WTC11 (cell line): ENCODE measurements at regions not wholly inside any gene's neighbourhood (a gene's known extent, or its start where the extent isn't known, plus 50 kb on each side); places are given as distances from the start of the nearest gene placed in this dataset.

Experiments used
- ATAC-seq: fragments of 200-7000 bp; cut with Tn5 transposase; 2 replicates; pipeline ENCODE4 v1.10.0; 2021; ENCODE audit warnings: mild to moderate bottlenecking, moderate library complexity
- CTCF ChIA-PET: fragments of 300-600 bp; sonication (Branson Sonifier 250); formaldehyde crosslinking; loops from one replicate; lab custom pipeline; 2021; ENCODE audit warnings: antibody characterized with exemption; lab: Charles Lee
- POLR2A ChIA-PET: fragments of 350-600 bp; sonication (Branson Sonifier 250); formaldehyde crosslinking; loops from one replicate; lab custom pipeline; 2021; ENCODE audit warnings: antibody characterized with exemption; lab: Charles Lee
- DNase-seq: peaks from one replicate; pipeline ENCODE4 v3.0.0; 2021; ENCODE audit warnings: low spot score
- H3K27ac Mint-ChIP-seq: 2 replicates; pipeline ENCODE4 v1.8.0; 2021; ENCODE audit warnings: mixed read lengths
- H3K27me3 Mint-ChIP-seq: 2 replicates; pipeline ENCODE4 v1.8.0; 2021; ENCODE audit warnings: low read depth, mild to moderate bottlenecking, moderate library complexity, mixed read lengths
- H3K36me3 Mint-ChIP-seq: 2 replicates; pipeline ENCODE4 v1.8.0; 2021; ENCODE audit warnings: mixed read lengths
- H3K4me1 Mint-ChIP-seq: 2 replicates; pipeline ENCODE4 v1.8.0; 2022; ENCODE audit warnings: mixed read lengths
- H3K4me3 Mint-ChIP-seq: 2 replicates; pipeline ENCODE4 v1.8.0; 2021; ENCODE audit warnings: mild to moderate bottlenecking, moderate library complexity, mixed read lengths
- H3K9me3 Mint-ChIP-seq: 2 replicates; pipeline ENCODE4 v1.8.0; 2021; ENCODE audit warnings: mixed read lengths
- AFF4 ChIP-seq: sonication (generic); formaldehyde crosslinking; IDR thresholded peaks from 2 replicates; pipeline ENCODE4 v1.8.1; 2023; ENCODE audit warnings: mild to moderate bottlenecking, missing genetic modification reagents, borderline replicate concordance
- AR ChIP-seq: fragments of 250-450 bp; sonication (Bioruptor Pico); IDR thresholded peaks from 2 replicates; pipeline ENCODE4 v1.9.0; 2021; ENCODE audit warnings: mild to moderate bottlenecking
- CBFB ChIP-seq: sonication (generic); formaldehyde crosslinking; IDR thresholded peaks from 2 replicates; pipeline ENCODE4 v1.8.1; 2022; ENCODE audit warnings: mild to moderate bottlenecking, low read depth, missing genetic modification reagents
- ELF4 ChIP-seq: sonication (generic); formaldehyde crosslinking; IDR thresholded peaks from 2 replicates; pipeline ENCODE4 v1.8.1; 2022; ENCODE audit warnings: low read depth, mild to moderate bottlenecking, moderate library complexity, missing genetic modification reagents
- EMX1 ChIP-seq: fragments of 250-450 bp; sonication (Bioruptor Pico); IDR thresholded peaks from 2 replicates; pipeline ENCODE4 v1.8.0; 2021; ENCODE audit warnings: mild to moderate bottlenecking
- ERG ChIP-seq: fragments of 250-450 bp; sonication (Bioruptor Pico); IDR thresholded peaks from 2 replicates; pipeline ENCODE4 v1.8.0; 2021; ENCODE audit warnings: mild to moderate bottlenecking
- GABPB1 ChIP-seq: sonication (generic); formaldehyde crosslinking; IDR thresholded peaks from 2 replicates; pipeline ENCODE4 v1.8.1; 2023; ENCODE audit warnings: mild to moderate bottlenecking, missing genetic modification reagents
- RORB ChIP-seq: fragments of 250-450 bp; sonication (Bioruptor Pico); IDR thresholded peaks from 2 replicates; pipeline ENCODE4 v1.9.0; 2021; ENCODE audit warnings: mild to moderate bottlenecking
- ZNF317 ChIP-seq: sonication (generic); formaldehyde crosslinking; IDR thresholded peaks from 2 replicates; pipeline ENCODE4 v1.8.1; 2023; ENCODE audit warnings: low read depth, mild to moderate bottlenecking, moderate library complexity, missing genetic modification reagents, borderline replicate concordance
- ZNF423 ChIP-seq: fragments of 250-450 bp; sonication (Bioruptor Pico); IDR thresholded peaks from 2 replicates; pipeline ENCODE4 v2.1.2; 2022; ENCODE audit warnings: mild to moderate bottlenecking, moderate library complexity
- TF ChIP-seq, protein P1 (sequence below): sonication (generic); formaldehyde crosslinking; IDR thresholded peaks from 2 replicates; pipeline ENCODE4 v1.8.1; 2022; ENCODE audit warnings: missing genetic modification reagents, borderline replicate concordance
- TF ChIP-seq, protein P2 (sequence below): sonication (generic); formaldehyde crosslinking; IDR thresholded peaks from 2 replicates; pipeline ENCODE4 v1.8.0; 2022; ENCODE audit warnings: mild to moderate bottlenecking, missing genetic modification reagents
- TF ChIP-seq, protein P3 (sequence below): fragments of 250-450 bp; sonication (Bioruptor Pico); IDR thresholded peaks from 2 replicates; pipeline ENCODE4 v2.1.2; 2022; ENCODE audit warnings: mild to moderate bottlenecking, moderate library complexity
- TF ChIP-seq, protein P4 (sequence below): sonication (generic); formaldehyde crosslinking; IDR thresholded peaks from 2 replicates; pipeline ENCODE4 v1.8.1; 2022; ENCODE audit warnings: low read depth, missing genetic modification reagents, borderline replicate concordance
- TF ChIP-seq, protein P5 (sequence below): sonication (generic); formaldehyde crosslinking; conservative IDR thresholded peaks from 2 replicates; pipeline ENCODE4 v1.8.1; 2023; ENCODE audit warnings: mild to moderate bottlenecking, low read depth, missing genetic modification reagents, moderate library complexity

- TF ChIP-seq, protein P1, sequence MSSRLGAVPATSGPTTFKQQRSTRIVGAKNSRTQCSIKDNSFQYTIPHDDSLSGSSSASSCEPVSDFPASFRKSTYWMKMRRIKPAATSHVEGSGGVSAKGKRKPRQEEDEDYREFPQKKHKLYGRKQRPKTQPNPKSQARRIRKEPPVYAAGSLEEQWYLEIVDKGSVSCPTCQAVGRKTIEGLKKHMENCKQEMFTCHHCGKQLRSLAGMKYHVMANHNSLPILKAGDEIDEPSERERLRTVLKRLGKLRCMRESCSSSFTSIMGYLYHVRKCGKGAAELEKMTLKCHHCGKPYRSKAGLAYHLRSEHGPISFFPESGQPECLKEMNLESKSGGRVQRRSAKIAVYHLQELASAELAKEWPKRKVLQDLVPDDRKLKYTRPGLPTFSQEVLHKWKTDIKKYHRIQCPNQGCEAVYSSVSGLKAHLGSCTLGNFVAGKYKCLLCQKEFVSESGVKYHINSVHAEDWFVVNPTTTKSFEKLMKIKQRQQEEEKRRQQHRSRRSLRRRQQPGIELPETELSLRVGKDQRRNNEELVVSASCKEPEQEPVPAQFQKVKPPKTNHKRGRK (CRISPR knock-in tag) = no peak
- TF ChIP-seq ELF4 (CRISPR knock-in tag) (no peak), GABPB1 (no peak)
- TF ChIP-seq, protein P2, sequence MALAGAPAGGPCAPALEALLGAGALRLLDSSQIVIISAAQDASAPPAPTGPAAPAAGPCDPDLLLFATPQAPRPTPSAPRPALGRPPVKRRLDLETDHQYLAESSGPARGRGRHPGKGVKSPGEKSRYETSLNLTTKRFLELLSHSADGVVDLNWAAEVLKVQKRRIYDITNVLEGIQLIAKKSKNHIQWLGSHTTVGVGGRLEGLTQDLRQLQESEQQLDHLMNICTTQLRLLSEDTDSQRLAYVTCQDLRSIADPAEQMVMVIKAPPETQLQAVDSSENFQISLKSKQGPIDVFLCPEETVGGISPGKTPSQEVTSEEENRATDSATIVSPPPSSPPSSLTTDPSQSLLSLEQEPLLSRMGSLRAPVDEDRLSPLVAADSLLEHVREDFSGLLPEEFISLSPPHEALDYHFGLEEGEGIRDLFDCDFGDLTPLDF (CRISPR knock-in tag) = no peak
- TF ChIP-seq, all 79 proteins: peak for 0
Measured at GRCh38 chr10:10542477-10542876, 475.2 kb upstream of the CELF2 start (continued).

- Mint-ChIP-seq H3K27me3 (no peaks in the 10 kb centered on the region), H3K9me3 (no peaks in the 10 kb centered on the region), H3K27ac (no peak overlapping the region), H3K4me3 (no peak overlapping the region), H3K36me3 (no peaks in the 10 kb centered on the region), H3K4me1 (peaks cover 10% of the 10 kb centered on the region)
- TF ChIP-seq ERG (CRISPR knock-in tag) (no peak), EMX1 (CRISPR knock-in tag) (no peak), RORB (CRISPR knock-in tag) (no peak), CBFB (CRISPR knock-in tag) (no peak), AR (CRISPR knock-in tag) (no peak)
- TF ChIP-seq, protein P3, sequence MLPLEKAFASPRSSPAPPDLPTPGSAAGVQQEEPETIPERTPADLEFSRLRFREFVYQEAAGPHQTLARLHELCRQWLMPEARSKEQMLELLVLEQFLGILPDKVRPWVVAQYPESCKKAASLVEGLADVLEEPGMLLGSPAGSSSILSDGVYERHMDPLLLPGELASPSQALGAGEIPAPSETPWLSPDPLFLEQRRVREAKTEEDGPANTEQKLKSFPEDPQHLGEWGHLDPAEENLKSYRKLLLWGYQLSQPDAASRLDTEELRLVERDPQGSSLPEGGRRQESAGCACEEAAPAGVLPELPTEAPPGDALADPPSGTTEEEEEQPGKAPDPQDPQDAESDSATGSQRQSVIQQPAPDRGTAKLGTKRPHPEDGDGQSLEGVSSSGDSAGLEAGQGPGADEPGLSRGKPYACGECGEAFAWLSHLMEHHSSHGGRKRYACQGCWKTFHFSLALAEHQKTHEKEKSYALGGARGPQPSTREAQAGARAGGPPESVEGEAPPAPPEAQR (CRISPR knock-in tag) = no peak
- DNase-seq (no peak), ATAC-seq (no peak)
- ChIA-PET POLR2A (no interaction called here), CTCF (no interaction called here)
Measured at GRCh38 chr10:10544890-10545289, 472.8 kb upstream of the CELF2 start.

GRCh38 chr10:10545771-10546170 is 471.9 kb upstream of the CELF2 start:
- POLR2A ChIA-PET = no interaction called here
- H3K36me3 Mint-ChIP-seq = no peaks in the 10 kb centered on the region
- H3K4me3 Mint-ChIP-seq = no peak overlapping the region
- TF ChIP-seq, protein P4, sequence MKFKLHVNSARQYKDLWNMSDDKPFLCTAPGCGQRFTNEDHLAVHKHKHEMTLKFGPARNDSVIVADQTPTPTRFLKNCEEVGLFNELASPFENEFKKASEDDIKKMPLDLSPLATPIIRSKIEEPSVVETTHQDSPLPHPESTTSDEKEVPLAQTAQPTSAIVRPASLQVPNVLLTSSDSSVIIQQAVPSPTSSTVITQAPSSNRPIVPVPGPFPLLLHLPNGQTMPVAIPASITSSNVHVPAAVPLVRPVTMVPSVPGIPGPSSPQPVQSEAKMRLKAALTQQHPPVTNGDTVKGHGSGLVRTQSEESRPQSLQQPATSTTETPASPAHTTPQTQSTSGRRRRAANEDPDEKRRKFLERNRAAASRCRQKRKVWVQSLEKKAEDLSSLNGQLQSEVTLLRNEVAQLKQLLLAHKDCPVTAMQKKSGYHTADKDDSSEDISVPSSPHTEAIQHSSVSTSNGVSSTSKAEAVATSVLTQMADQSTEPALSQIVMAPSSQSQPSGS = no peak
- TF ChIP-seq RORB (CRISPR knock-in tag) = no peak
- no peak for TF ChIP-seq ZNF317 (CRISPR knock-in tag)
- no peak for TF ChIP-seq ZNF423 (CRISPR knock-in tag)
- TF ChIP-seq AFF4 (CRISPR knock-in tag) = no peak
- TF ChIP-seq, protein P5, sequence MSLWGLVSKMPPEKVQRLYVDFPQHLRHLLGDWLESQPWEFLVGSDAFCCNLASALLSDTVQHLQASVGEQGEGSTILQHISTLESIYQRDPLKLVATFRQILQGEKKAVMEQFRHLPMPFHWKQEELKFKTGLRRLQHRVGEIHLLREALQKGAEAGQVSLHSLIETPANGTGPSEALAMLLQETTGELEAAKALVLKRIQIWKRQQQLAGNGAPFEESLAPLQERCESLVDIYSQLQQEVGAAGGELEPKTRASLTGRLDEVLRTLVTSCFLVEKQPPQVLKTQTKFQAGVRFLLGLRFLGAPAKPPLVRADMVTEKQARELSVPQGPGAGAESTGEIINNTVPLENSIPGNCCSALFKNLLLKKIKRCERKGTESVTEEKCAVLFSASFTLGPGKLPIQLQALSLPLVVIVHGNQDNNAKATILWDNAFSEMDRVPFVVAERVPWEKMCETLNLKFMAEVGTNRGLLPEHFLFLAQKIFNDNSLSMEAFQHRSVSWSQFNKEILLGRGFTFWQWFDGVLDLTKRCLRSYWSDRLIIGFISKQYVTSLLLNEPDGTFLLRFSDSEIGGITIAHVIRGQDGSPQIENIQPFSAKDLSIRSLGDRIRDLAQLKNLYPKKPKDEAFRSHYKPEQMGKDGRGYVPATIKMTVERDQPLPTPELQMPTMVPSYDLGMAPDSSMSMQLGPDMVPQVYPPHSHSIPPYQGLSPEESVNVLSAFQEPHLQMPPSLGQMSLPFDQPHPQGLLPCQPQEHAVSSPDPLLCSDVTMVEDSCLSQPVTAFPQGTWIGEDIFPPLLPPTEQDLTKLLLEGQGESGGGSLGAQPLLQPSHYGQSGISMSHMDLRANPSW (CRISPR knock-in tag) = no peak

More at GRCh38 chr10:10545771-10546170, 471.9 kb upstream of the CELF2 start:
- CTCF ChIA-PET = no interaction called here
- no peak for DNase-seq
- 0 out of 2 replicates have a peak, but pooled peaks cover 4% of the 10 kb centered on the region for H3K9me3 Mint-ChIP-seq
- ATAC-seq = no peak
- H3K27me3 Mint-ChIP-seq = no peaks in the 10 kb centered on the region
- H3K27ac Mint-ChIP-seq = no peak overlapping the region
- H3K4me1 Mint-ChIP-seq = peaks cover 10% of the 10 kb centered on the region
